ENCODE measurements at regions not wholly inside any gene's neighbourhood (a gene's known extent, or its start where the extent isn't known, plus 50 kb on each side); places are given as distances from the start of the nearest gene placed in this dataset.
"Not testable (repeated sequence)": the region's sequence is repeated elsewhere in the genome, so short reads cannot be mapped to it uniquely, and the experiment has no call there.

DNA sequence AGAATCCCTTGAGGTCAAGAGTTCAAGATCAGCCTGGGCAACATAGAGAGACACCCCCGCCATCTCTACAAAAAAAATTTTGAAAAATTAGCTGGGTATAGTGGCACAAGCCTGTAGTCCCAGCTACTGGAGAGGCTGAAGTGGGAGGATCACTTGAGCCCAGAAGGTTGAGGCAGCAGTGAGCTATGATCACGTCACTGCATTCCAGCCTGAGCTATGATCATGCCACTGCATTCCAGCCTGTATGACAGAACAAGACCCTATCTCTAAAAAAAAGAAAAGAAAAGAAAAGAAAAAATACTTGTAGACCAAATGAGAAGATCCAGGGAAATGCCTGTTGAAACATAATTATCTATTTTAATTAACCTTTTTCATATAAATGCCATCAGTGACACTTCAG lies 93.8 kb upstream of the MDM1 start:
- DNase-seq (ENCODE audit: low spot score), result no peak

DNA sequence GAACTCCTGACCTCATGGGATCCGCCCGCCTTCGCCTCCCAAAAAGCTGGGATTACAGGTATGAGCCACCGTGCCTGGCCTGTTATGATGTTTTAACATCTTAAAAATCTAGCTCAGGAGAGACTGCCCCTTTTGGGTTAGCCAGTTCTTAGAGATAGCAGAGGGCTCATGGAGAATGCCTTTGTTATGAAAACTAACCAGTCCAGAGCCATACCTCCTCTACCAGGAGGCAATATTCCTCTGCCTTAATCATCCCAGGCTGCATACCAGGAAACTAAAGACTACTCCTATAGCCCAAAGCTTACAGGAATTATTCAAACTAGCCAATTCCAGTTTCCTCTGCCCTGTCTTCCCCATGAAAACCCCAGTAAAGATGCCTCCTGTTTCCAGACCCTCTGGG lies 96.0 kb upstream of the MDM1 start:
- no peak for DNase-seq (ENCODE audit: low spot score)

DNA sequence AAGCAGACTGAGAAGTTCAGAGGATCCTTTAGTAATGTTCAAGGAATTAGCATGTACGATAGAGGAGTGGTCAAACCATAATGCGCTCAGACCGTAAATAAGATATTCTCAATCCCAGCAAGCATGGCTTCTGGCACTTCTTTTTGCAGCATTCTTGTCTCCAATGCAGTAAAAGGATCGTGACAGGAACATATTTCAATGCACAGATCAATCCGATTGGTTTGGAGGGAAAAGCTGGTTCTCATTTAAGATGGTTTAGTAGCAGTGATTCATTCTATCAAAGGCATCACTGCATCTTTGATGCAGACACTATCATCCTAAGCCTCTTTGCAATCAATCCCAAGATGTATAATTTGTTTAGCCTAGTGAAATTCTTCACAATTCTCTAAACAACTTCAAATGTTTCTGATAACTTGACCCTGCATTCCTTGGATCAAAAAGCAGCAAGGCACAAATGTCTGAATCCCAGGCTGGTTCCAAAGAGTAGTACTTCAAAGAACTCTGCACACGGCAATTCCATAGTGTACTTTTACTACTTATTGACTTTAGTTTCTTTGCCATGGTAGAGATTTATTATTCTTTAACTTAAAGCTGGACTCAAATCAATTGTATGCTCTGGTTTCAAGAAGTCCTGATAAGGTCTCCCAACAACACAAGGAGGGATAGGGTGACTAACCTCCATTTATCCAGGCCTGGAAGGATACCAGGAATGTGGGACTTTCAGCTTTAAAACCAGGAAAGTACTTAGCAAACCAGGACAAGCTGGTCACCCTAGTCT lies 96.8 kb upstream of the MDM1 start:
- peak; percentile 67 for DNase-seq (ENCODE audit: low spot score)

DNA sequence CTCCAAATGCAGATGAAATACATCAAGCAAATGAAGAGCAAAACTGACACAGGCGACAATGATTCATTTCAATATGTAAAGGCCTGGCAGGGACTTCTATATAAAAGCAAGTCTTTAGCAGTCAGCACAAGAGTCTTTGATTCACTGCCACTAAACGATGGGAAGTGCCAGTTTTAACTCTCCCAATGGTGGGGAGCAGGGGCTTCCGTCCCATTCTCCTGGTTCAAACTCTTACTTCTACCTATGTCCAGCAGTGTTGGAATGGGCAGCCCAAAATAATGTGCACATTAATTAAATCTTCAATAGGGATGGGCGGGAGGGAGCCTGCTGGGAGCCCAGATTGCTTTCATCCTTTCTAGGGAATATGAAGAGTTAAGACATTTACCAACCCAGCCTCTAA lies 97.5 kb upstream of the MDM1 start:
- no peak for DNase-seq (ENCODE audit: low spot score)

DNA sequence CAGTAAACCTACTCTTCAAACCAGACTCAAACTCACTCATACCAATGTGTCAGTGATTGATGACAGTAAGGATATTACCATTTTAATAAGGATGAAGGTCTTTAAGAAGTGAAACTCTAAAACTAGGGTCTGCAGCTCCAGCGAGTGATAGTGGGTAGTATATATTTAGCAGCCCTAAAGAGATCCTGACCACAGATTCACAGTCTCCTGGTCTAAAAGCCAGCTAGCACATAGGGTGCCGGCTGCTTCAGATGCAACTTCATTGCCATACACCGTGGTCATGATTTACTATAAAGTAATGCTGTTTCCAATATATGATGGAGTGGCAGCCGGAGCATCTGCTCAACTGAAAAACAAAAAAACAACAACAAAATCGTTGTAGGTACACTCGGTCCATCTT lies 99.6 kb upstream of the MDM1 start:
- DNase-seq (ENCODE audit: low spot score), result no peak

DNA sequence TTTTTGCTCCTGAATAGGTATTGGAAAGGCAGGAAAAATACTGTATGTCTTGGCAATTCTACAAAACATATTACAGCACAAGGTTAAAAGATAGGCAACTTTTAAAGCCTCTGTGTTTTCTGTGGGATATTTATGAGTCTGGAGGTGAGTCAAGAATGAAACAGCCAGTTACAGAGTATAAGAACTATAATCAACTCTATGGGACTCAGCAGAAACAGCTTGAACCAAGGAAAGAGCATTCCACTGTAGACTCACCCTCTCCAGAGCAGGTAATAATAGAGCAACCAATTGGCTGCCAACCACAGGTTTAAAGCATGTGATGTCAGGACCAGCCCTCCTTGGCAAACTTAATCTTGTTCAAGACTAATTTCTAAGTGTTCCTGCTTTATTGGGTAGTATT lies 100.5 kb upstream of the MDM1 start:
- DNase-seq (ENCODE audit: low spot score), result peak; percentile 21

DNA sequence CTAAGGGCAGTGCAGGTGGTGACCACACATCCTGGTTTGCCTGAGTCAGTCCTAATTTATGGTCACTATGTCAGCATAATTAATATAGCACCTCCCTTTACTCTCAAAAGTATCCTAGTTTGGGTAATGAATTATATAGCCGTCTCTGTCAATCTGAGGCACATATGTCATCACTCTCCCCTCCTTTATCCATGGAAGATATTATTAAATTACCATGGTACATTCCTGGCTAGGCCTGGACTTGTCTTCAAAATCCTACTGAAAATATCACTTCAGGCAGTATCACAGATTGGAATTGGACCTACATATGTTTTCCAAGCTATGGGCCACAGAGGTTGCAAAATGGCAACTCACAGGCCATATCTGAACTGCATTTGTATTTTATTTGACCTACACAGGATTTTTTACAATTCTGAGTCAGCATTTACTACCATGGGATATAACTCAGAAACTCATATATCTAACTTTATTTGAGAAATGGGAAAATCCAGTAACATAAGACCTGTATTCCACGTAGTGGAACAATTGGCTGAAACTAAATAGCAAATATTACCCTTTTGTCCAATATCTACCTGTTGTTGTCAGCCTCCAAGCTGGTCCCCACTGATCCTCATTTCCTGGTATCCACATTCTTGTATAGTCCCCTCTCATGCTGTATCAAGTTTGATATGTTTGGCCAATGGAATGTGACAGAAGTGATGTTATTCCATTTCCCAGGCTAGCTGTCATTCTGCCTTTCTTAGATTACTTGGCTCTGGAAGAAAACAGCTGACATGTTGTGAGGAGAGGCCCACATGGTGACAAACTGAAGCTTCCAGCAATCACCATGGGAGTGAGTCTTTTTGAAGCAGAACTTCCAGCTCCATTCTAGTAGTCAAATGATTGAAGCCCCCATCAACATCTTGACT lies 102.5 kb upstream of the MDM1 start:
- no peak for DNase-seq (ENCODE audit: low spot score)

DNA sequence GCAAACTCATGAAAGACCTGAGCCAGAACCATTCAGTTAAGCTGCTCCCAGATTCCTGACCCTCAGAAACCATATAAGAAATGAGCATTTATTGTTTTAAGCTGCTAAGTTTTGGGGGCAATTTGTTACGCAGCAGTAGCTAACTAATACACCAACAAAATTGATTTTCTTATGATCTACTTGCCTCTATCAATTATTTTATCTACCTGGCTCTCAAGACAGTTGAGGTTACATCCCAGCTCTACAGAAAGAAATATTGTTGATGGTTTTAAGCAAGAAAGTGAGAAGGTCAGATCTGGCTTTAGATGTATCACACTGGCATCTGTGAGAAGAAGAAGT lies 103.1 kb upstream of the MDM1 start:
- no peak for DNase-seq (ENCODE audit: low spot score)

DNA sequence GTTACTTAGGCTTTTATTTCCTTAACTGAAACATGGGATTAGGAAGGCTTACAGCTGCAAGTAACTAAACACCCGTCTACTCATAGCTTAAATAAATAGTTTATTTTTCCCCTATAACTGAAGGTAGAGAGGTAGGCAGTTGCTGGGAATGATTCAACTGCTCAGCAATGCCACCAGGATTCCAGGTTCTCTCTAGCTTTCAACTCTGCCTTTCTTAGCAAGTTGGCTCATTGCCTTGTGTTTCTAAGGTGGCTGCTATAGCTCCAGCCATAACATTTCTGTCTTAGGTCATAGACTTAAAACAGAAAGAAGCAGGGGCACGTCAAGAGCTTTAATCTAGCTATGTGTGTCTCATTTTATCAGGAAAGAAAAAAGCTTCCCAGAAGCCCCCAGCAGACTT lies 103.7 kb upstream of the MDM1 start:
- no peak for DNase-seq (ENCODE audit: low spot score)

DNA sequence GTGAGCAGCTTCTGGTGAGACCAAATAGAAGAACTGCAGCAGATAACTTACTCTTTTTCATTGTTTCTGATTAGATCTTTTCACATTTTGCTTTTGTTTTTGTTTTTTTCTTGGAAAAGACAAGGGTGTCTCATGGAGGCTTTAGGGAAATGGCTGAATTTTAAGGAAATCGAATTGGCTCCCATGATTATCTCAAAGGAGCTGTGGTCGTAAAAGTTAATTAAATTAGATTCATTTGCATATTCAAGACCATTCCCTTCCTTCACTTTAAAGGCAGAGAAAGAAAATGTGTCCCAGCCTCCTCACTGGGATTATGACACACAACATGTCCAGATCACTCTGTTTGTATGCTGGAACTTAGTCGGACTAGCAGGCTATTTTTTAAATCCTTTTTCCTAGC lies 106.4 kb upstream of the MDM1 start:
- no peak for DNase-seq (ENCODE audit: low spot score)

DNA sequence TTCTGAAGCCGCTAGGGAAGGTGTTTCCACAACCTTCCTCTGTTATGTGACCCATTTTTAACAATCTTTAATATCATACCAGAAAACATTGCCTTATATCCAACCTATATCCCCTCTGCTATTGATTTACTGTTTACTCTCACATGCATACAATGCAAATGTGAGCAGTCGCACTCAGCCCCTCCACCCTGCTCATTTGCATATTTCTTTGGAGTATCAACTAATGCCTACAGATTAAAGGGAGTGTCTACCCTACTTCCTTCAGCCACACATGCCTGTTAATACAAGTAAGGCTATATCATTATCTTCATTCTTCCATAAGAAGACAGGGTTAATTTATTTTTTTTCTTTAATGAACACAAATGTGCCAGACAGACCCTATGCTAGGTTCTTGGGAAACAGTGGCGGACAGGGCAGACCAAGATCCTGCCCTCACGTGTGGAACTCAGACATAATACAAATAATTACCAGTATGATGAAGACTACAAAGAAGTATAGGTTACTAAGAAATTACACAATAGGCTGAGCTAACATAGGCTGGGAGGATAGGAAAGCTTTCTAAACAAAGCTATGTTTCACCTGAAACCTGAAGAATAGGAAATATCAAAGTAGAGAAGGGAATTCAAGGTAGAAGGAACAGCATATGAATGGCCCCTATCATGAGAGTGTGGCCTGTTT lies 107.3 kb upstream of the MDM1 start:
- DNase-seq (ENCODE audit: low spot score), result no peak

DNA sequence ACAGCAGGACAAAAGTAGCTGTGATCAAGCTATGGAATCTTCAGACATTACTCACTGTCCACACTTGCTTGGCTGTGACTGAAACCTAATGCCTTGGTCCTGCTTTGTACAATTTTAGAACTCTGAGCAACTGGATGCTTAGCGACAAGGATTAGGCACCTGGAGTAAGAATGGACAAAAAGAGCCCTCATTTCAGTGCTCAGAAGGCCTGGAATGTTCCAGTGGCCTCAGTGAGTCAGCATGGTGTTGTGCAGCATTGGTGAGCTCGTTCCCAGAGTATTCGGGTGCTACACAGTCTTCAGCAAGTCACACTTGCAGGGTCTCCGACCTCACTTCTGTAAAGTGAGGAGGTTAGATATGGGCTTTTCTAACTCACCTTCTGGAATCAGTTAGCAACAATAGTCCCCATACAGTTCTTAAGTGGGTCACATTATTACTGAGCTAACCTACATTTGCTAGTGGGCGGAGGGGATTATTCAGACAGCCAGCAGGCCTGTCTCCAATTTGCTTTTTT lies 108.0 kb upstream of the MDM1 start:
- peak; percentile 13 for DNase-seq (ENCODE audit: low spot score)

DNA sequence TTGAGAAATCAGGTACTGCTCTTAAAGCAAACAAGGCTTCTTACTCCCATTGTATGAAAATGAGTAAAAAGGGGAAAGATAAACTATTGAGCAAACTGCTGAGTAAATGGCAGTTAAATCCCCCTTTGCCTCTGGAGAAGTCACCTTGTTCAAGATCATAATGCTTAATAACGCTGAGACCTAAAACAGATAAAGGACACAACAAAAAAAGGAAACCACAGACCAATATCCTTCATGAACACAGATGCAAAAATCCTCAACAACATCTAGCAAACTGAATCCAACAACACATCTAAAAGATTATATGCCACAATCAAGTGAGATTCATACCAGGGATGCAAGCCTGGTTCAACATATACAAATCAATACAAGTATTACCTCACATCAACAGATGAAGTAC lies 109.0 kb upstream of the MDM1 start:
- no peak for DNase-seq (ENCODE audit: low spot score)

DNA sequence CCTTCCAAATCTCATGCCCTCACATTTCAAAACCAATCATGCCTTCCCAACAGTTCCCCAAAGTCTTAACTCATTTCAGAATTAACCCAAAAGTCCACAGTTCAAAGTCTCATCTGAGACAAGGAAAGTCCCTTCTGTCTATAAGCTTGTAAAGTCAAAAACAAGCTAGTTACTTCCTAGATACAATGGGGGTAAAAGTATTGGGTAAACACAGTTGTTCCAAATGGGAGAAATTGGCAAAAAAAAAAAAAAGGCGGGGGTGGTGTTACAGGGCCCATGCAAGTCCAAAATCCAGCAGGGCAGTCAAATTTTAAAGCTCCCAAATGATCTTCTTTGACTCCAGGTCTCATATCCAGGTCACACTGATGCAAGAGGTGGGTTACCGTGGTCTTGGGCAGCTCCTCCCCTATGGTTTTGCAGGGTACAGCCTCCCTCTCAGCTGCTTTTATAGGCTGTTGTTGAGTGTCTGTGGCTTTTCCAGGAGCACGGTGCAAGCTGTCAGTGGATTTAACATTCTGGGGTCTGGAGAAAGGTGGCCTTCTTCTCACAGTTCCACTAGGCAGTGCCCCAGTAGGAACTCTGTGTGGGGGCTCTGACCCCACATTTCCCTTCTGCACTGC lies 110.3 kb upstream of the MDM1 start:
- not testable (repeated sequence) for DNase-seq (ENCODE audit: low spot score)

DNA sequence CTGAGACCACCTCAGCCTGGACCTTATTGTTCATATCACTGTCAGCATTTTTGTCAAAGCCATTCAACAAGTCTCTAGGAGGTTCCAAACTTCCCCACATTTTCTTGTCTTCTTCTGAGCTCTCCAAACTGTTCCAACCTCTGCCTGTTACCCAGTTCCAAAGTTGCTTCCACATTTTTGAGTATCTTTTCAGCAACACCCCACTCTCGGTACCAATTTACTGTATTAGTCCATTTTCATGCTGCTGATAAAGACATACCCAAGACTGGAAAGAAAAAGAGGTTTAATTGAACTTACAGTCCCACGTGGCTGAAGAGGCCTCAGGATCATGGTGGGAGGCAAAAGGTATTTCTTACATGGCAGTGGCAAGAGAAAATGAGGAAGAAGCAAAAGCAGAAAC lies 111.5 kb upstream of the MDM1 start:
- not testable (repeated sequence) for DNase-seq (ENCODE audit: low spot score)

DNA sequence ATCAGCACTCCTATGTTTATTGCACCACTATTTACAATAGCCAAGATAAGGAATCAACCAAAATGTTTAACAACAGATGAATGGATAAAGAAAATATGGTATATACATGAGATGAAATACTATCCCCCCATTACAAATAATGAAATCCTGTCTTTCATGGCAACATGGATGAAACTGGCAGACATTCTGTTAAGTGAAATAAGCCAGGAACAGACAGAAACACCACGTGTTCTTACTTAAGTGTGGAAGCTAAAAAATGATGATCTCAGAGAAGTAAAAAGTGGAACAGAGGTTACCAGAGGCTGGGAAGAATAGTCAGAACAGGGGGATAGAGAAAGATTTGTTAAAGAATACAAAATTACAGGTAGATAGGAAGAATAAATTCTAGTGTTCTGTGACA lies 113.7 kb upstream of the MDM1 start:
- DNase-seq (ENCODE audit: low spot score), result no peak

DNA sequence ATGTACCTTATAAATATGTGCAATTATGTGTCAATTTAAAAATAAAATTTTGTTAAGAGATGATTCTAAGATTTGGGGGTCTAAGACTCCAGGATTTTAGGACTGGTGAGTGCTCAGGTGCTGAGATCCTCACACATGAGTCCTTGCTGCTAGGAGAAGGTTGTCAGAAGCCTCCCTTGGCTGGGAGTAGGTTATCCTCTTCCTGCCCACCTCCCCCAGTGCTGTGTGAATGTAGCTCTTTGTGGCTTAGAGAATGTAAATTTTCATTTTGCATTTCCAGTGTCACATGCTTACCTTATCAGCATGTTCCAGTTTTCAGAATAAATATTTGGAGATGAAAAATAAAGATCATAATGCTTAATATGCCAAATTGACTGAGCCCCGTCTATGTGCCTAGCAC lies 114.2 kb upstream of the MDM1 start:
- DNase-seq (ENCODE audit: low spot score), result no peak

DNA sequence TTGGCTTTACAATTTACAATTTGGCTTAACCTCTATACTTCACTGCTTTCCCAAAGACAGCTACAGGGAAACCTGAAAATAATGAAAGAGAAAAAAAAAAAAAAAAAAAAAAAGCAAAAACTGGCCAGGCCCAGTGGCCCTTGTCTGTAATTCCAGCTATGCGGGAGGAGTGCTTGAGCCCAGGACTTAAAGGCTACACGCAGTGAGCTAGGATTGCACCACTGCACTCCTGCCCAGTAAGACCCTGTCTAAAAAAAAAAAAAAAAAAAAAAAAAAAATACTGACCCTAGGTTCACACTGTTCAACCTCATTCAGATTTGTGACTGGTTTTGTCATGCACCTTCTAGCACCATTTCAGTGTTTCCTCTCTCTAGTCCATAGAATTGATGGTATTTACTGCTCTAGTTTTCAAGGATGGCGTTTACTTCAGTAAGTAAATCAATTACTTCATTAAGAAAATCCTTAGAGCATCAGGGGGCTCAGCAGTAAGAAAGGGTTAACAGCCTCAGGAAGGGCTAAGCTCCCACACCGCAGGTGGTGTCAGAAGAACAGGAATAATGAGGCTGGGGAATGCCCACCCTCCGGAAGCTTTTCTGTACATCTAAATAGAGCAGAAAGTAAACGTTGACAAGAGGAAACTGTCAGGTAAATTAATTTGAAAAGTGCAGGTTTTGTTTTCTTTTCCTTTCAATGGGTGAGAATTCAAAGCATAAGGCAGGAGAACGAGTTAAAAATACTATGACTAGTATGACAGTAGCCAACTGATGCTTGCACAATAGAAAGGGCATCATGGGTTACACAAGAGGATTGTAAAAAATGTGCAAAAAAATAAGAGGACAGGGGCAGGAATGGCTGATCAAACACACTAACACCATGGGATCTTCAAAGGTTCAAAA lies 115.0 kb upstream of the MDM1 start:
- no peak for DNase-seq (ENCODE audit: low spot score)

DNA sequence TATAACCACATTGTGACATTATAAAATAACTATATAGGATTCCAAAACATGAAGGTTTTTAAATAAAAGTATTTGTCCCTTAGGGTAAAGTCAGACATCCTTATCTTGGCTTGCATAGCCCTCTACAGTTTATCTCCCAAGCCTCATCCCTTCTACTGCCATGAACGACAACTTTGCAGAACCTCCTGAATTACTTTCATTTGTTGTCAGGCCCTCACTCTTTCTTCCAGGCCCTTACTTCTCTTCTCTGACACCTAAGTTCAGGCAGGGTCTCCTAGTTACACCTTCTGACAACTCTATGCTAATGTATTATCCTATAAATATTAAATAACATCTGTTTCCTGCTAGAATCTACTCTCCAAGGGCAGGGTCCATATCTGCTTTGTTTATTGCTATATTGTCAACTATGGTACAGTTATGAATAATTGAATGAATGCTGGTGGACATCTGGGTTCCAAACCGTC lies 115.7 kb upstream of the MDM1 start:
- no peak for DNase-seq (ENCODE audit: low spot score)

DNA sequence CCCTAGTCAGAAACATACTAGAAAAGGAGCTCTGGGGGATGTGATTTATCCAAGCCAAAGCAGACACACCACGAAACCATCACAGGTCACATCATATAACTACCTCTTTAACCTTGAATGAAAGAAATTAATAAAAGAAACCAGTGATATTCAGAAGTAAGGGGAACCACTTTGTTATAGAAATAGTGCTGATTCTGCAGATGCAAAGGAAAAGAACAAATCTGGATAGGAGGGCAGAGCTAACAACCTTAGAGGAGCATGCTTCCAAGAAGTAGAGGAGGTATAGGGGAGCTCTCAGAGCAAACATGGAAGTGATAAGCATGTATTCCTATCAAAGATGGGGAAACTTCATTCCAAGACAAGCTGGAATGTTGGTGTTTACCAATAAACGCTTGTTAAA lies 117.0 kb upstream of the MDM1 start:
- DNase-seq (ENCODE audit: low spot score), result no peak

DNA sequence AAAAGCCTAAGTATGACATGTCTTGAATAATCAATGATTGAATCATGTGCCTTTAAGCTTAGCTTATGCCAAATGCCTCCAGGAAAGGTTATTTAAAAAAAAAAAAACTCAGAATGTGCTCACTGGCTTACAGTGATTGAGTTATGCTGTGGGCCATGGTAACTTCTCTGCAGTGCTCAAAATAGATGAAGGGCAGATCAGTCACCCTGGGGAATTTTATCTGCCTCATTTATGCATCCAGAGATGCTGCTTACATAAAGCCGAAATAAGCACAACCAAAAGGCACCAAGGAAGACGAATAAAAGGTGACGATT lies 118.7 kb upstream of the MDM1 start:
- no peak for DNase-seq (ENCODE audit: low spot score)
